Breast epithelium (tissue), 3 donors: ENCODE measurements at regions not wholly inside any gene's neighbourhood (a gene's known extent, or its start where the extent isn't known, plus 50 kb on each side); places are given as distances from the start of the nearest gene placed in this dataset.

Experiments used
- CTCF ChIP-seq, 3 donors: fragments of 450-650 bp; IDR thresholded peaks; one replicate each; pipeline ENCODE4 v1.5.1; 2016 to 2017; ENCODE audit warnings: antibody characterized with exemption in 3 of 3, mild to moderate bottlenecking in 3 of 3, moderate library complexity in 3 of 3
- POLR2A ChIP-seq: fragments of 450-650 bp; IDR thresholded peaks from one replicate; pipeline ENCODE4 v1.6.1; 2016; ENCODE audit warnings: antibody characterized with exemption, mild to moderate bottlenecking, moderate library complexity
- POLR2AphosphoS5 ChIP-seq, 3 donors: sonication (generic); formaldehyde crosslinking; IDR thresholded peaks; one replicate each; pipeline ENCODE4 v1.6.1; 2017; ENCODE audit warnings: antibody characterized with exemption in 3 of 3

DNA sequence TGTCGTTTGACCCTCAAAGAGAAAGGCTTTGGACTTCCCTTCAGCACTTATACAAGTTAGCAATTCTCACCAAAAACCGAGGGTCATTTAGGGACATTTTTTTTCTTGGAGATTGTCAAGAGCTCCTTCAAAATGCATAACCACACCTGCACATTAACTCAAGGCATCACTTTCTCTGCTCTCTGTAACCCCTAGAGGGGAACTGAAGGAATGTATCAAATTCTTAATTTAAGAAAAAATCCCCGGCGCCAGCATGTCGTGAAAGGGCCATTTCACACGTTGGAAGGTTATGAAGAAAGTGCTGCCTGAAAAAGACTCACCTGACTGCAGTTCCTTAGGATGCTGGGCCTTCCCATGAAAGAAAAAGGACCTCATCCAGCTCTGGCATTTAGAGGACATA is 131.6 kb upstream of the ZC3H12A start:
- TF ChIP-seq POLR2AphosphoS5 (IDR thresholded peaks at IDR 0.05), result no peak
- no peak for TF ChIP-seq CTCF (IDR thresholded peaks at IDR 0.05)
- no peak for TF ChIP-seq POLR2A
